GM21360 (cell line): ENCODE measurements at regions not wholly inside any gene's neighbourhood (a gene's known extent, or its start where the extent isn't known, plus 50 kb on each side); places are given as distances from the start of the nearest gene placed in this dataset.
"Not testable (repeated sequence)": the region's sequence is repeated elsewhere in the genome, so short reads cannot be mapped to it uniquely, and the experiment has no call there.

Experiments used
- ATAC-seq: cut with Tn5 transposase; IDR thresholded peaks from one replicate; pipeline ENCODE4 v1.9.1; 2021; ENCODE audit warnings: mild to moderate bottlenecking, moderate library complexity; ENCODE audit not compliant: unreplicated experiment

DNA sequence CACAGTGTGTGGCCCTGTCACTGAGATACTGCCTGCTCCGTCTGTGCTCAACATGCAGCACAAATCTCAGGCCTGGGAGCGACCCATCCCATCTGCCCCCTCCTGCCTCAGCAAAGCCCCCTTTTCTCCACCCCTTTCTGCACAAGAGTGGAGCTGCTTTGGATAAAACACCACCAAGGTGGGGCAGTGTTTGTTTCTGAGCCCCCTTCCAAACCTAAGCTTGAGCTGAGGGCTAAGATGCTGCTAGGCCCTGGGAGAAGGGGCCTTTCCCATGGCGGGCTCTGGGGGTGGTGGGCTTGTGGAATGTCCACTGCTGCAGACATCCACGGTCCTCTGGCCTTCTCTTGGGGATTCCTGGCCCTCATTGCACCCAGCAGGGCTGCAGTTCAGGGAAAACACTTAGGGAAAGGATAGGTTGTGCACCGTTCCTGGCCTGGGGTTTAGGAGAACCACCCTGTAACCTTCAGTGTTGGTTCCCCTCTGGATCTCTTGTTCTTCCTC, 594.1 kb downstream of the TBC1D22A start:
- ATAC-seq = no peak

DNA sequence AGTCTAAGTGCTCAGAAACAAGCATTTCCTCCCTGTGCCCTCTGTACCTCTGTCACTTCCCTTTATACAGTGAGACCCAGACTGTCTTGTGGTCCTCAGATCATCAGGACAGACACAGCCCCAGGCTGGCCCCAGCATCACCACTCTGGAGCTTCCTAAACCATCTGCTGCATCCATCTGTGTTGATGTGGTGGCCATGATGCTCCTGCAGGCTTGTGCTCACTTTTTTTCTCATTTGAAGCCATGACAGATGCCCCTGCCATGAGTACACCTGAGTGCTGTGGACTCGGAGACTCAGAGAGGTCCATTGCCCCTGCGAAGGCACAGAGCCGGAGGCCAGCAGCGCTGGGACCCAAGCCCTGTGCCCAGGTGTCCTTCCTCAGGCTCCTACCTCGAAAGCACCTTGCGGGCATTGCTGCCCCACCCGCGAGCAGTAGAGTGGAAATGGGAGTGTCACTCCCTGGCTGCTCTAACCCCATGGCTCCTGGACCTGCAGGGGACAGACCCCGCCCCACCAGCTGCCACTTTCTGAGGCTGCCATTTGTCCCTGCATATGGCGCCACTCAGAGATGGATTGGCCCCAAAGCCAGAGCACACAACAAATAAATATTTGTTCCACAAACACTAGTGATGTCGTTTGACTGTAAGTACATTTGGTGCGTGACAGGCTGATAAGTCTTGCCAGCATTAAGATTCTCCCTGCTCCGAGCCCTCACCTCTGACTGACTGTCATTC, 593.5 kb downstream of the TBC1D22A start:
- ATAC-seq = no peak

DNA sequence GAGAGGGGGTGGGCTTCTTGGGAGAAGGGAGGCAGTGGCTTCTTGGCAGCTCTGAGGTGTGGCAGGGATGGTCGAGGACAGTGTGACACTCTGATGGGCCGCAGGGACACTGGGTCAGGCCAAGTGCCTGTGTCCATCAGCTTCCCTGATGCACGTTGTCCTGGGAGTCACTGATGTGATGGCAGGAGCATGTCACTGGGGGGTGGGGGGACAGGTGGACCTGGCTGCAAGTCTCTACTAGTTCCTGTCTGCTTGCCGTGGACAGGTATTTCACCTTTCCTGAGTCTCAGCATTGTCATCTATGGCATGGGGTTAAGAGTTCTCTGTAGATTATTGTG, 592.9 kb downstream of the TBC1D22A start:
- no peak for ATAC-seq

DNA sequence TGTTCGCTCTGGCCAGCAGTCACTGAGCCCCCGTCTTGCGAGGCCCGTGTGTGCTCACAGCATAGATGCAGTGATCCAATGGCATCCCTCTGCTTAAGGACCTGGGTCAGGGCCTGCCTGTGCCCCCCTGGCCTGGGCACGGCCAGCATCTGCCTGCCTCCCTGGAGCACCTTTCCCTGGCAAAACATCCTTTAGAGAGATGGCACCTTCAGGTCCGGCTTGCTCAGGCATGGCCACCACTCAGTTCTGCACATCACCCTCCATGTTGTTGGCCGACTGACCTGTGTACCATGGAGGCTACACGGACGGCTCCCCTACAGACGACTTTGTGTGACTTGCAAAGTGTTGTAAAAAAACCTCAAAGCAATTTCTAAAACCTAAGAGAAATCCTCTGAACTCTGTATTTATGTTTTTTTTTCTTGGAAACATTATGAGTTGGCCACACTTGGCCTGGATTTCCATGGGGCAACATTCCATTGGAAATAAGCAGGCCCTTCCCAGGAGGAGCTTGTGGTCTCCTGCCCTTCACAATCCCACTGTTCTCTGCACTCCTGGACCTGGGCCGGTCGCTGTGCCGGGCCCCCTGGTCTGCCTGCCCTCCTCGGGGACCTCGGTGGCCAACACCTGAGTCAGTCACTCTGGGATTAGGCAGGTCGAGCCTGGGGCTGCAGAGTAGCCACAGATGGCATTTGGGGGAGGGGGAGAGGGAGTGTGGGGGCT, 592.4 kb downstream of the TBC1D22A start:
- no peak for ATAC-seq

DNA sequence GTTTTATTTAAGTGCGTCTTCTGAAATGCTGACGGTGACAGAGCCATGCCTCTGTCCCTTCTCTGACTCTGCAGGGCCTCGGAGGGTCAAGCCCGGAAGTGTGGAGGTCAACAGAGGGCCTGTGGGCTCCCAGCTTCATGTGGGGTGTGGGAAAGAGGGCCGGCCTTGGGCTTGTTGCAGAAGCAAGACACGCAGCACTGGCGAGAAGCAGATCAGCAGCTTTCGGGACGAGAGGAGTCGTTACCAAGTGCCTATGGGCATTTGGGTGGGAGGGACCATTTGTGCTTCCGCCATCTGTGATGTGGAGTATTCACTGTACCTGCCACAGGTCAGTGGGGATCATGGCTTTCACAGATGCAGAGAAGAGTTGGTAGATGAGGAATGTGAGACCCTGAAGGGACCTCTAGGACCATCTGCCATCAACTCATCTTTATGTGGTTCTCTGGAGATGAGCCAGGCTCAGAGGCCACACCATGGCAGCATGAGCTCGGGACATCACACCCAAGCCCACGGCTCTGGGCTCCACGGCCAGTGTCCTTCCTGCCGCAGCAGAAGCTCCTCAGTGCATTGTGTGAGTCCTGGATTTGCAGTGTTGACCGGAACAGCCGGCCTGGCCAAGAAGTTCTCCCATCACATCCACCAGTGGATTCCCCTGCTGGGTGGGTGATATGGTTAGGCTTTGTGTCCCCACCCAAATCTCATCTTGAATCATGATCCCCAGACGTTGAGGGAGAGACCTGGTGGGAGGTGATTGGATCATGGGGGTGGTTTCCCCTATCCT, 590.7 kb downstream of the TBC1D22A start:
- no peak for ATAC-seq

DNA sequence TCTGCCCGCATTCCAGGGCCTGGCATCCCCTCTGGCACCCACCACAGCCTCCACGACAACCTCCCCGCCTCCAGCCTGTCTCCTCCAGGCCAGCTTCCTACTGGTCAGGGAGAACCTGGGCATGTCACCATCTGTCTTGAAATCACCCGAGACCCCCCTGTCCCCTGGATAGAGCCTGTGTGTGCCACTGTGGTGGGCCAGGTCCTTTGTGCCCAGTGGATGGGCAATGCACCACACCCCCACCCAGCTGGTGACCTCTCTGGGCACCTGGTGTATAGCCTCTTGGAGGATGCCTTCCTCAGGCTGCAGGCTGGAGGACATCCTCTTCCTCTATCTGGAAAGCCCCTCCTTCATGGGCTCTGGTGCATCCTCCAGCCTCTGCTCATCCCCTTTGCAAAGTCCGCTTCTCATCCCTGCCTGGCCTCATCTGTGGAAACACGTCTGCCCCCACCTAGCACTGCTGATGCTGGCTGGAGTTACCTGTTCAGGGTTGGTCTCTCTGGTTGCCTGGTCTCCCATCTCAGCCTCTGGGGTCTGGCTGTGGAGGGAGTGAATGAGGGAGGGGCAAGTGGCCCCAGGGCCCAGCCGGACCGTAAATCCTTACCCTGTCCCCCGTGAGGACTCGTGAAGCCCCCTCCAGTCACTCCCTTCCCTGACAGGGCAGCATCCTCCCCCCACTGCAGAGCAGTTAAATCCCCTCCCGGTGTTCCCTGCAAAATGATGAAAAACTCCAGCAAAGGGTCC, 589.6 kb downstream of the TBC1D22A start:
- ATAC-seq = no peak

DNA sequence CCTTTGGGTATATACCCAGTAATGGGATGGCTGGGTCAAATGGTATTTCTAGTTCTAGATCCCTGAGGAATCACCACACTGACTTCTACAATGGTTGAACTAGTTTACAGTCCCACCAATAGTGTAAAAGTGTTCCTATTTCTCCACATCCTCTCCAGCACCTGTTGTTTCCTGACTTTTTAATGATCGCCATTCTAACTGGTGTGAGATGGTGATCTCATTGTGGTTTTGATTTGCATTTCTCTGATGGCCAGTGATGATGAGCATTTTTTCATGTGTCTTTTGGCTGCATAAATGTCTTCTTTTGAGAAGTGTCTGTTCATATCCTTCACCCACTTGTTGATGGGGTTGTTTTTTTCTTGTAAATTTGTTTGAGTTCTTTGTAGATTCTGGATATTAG, 583.8 kb downstream of the TBC1D22A start:
- not testable (repeated sequence) for ATAC-seq

DNA sequence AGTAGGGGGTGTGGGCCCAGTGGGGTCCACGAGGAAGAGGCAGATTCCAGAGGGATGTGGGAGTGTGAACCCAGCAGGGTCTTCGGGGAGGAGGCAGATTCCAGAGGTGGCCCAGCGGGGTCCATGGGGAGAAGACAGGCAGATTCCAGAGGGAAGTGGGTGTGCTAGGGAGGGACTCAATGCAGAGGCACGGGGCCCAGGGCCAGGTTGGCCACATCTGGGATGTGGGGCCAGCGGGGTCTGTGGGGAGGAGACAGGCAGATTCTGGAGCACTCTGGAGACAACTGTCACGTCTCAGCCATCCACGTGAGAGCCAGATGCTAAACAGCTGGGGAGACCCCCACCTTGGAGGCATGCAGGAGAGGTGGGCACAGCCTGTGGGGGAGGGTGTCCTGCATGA, 582.6 kb downstream of the TBC1D22A start:
- no peak for ATAC-seq

DNA sequence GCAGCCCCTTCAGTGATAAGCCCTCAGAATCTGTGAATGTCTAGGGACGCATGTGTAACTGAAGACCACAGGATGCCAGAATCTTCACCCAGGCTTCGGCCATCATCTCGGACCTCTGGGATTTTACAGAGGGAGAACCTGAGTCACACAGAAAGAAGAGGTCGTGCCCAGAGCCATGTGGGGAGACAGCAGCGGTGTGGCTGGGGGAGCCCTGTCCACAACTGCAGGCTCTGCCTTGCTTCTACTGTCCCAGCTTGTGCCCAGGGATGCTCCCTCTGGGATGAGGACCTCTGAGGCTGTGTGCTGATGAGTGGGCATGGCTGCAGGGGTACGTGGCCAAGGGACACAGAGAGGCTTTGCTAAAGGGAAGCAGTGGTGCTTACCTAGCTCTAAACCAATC, 582.0 kb downstream of the TBC1D22A start:
- ATAC-seq = no peak

DNA sequence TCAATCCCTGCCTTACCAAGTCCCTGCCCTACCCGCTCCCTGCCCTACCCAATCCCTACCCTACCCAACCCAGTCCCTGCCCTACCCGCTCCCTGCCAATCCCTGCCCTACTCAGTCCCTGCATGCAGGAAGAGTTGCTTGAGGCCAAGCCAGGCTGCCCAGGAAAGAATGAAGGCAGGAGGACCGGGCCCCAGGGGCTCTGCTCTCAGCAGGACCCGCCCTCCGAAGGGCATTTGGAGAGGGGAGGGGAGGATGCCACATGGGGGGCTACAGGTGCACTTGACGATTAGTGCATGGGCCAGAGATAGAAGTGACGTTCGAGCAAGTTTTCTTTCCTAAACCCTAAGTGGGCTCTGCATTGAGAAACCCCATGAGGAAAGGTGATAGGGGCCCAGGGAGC, 581.2 kb downstream of the TBC1D22A start:
- ATAC-seq = no peak

DNA sequence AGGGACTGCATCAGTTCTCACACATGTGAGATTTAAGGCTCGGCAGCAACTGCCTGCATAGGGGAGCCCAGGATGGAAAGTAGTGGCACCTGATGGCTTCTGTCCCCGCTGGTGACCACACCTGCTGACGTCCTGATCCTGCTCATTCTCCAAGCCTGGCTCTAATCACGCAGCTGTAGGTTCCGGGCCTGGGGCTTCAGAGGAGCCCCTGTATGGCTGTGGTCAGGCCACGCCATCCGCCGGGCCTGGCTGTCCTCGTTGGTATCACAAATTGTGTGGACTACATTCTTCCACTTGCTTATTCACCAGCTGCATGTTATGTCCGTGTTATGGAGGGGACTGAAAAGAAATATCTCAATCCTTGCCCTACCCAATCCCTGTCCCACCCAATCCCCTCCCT, 580.0 kb downstream of the TBC1D22A start:
- no peak for ATAC-seq

DNA sequence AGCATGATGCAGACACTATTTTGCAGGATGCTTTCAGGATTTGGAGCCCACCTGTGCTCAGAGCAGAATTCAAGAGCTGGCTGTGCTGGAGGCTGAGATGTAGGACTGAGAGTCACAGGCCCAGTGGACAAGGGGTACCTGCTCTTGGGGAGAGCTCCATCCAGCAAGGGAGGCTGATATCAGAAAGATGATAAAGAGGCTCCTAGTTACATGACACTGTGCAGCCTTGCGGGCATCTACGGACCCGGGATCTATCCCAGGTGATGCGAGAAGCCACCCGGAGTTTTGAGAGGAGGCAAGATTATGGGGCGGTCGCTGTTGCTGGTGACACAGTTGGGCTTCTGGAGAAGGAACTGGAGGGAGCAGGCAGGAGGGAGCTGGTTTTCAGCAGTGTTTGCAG, 579.0 kb downstream of the TBC1D22A start:
- no peak for ATAC-seq

DNA sequence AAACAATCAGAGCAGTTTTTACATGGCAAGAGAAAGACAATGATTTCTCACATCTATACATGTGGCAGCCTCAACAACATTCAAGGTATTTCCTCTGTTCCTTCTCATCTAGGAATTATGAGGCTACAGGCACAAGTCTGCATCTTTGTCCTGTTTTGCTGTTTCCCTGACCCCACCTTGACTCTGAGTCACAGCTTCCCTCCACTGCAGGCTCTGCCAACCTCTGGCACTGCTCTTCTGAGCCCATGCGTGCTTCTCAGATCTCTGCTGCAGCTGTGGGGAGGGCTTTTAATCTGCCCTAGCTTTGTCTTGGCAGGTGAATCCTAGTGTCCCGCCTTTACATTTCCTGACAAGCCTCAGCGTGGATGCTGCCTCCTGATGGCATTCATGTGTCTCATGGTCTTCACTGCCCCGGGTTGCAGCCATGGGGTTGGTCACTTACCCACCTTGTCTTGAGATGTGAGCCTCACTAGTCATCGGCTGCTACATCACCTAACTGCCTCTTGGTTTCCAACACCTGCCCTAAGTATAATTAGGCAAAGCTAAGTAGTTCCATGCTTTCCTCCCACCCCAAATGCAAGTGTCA, 578.5 kb downstream of the TBC1D22A start:
- no peak for ATAC-seq

DNA sequence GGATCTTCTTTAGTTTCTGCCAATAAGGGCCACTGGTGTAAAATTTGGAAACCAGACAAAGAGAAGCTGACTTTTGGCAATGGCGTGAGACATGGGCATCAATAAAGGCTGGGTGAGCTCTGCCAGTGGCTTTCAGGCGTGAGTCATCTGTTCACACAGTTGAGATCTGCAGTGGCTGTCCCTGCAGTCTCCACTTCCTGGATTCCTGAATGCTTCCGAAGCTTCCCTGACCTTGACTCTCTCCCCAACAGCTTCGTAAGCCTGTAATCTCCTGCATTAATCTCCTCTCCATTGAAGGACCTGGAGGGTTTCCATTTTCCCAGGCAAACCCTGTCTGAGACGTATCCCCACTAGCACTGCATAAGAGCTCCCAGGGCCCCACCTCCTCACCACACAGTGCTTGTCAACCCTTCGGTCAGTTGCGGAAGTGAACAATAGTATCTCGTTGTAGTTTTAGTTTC, 574.7 kb downstream of the TBC1D22A start:
- ATAC-seq = no peak

DNA sequence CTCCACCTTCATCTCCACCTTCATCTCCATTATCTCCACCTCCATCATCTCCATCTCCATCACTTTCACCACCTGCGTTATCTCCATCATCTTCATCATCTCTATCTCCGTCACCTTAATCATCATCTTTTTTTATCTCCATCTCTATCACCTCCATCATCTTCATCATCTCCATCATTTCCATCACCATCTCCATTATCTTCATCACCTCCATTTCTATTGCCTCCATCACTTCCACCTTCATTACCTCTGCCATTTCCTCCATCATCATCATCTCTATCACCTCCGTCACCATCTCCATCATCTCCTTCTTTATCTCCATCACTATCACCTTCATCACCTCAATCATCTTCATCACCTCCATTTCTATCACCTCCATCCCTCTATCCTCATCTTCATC, 573.5 kb downstream of the TBC1D22A start:
- no peak for ATAC-seq

DNA sequence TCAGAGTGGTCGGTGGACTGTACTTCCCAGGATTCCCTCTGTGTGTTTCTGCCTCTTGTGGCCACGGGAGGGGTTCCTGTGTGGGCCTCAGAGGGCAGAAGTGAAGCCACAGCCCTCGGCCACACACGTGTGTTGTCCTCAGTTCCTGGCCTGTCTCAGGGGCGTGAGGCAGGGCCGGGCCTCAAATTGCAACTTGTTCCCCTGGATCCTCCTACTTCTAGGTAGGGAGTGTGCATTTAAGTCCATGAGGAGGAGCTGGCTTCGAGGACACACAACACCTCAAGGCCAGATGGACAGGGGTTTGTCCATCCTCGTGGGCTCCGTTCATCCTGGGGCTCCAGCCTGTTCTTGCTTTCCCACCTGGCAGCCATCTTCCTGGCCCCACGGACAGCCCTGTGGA, 573.0 kb downstream of the TBC1D22A start:
- no peak for ATAC-seq

DNA sequence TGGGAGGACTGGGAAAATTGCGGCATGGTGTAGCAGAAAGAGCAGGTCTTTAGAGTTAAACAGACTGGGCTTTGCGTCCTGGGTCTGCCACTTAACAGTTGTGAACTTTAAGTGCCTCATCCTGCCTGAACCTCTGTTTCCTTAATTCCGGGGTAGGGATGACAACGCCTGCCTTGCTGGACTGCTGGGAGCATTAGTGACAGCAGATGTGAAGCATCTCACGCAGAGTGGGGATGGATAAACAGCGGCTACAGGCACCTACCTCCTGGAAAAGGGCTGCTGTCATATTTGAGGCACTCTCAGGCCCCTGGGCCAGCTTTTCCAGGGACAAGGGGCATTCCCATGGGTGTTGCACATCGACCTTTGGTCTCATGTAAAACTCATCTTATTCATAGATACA, 572.2 kb downstream of the TBC1D22A start:
- ATAC-seq = no peak

DNA sequence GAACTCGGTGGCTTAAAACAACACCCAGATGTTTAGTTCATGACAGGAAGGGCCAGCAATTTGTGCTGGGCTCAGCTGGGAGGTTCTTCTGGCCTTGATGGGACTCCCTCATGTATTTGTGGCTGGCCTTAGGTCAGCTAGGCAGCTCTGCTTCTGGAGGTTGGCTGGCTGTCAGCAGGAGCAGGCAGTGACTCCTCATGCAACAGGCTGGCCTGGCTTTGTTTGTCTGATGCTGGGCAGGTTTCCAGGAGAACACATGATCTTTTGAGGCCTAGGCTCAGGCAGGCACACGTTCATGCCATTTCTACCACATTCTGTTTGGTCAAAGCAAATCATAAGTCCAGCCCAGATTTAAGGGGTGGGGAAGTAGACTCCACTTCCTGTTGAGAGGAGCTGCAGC, 571.2 kb downstream of the TBC1D22A start:
- no peak for ATAC-seq

DNA sequence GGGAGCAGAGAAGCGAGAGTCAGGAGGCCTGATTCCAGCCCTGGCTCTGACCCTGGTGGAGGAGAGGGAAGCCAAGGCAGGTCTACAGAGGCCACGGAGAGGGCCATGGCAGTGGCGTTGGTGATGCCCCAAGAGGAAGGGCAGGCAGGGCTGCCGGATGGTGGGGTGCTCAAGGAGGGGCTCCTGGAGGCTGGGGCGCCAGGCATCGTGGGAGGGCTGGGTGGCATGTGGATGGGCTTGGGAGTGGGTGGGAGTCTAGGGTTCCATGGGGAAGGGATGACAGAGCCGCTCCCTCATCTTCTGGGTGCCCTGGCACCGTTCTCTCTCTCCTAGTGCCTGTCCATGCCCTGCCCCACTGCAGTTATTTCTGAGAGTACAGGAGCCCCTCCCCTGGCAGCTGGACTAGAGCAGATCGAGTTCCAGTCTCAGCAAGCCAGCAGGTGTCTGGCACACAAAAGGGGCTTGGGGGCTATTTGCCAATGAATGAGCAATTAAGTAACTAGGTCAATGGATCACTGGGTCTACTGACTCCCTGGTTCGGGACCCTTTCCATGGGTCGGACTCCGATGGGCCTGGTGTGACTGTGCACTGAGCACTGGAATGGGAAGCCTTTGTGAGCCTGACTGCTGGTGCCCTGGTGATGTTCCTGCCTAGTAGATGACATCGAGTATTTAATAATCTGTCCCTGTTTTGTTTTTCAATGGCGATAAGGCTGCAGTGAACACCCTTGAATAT, 570.0 kb downstream of the TBC1D22A start:
- no peak for ATAC-seq

DNA sequence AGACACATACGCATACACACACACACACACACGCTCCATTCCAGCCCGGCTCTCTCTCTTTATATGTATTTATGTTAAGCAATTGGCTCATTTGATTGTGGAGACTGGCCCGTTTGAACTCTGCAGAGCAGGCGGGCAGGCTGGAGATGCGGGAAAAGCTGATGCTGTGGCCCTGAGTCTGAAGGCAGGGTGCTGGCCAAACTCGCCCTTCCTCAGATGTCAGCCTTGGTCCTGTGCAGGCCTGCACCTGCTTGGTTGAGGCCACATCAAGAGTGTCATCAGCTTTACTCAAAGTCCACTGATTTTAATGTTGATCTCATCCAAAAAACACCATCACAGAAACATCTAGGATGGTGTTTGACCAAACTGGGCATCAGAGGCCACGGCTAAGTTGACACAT, 569.3 kb downstream of the TBC1D22A start:
- ATAC-seq = no peak
